EH (cell line): ENCODE measurements at regions not wholly inside any gene's neighbourhood (a gene's known extent, or its start where the extent isn't known, plus 50 kb on each side); places are given as distances from the start of the nearest gene placed in this dataset.
A peak's percentile ranks its signal among the peaks of the same experiment; 100 is the strongest.

ENCODE experiments used
- DNase-seq: peaks from one replicate; pipeline ENCODE4 v3.0.0-alpha.2; 2015; ENCODE audit warnings: low read depth

DNA sequence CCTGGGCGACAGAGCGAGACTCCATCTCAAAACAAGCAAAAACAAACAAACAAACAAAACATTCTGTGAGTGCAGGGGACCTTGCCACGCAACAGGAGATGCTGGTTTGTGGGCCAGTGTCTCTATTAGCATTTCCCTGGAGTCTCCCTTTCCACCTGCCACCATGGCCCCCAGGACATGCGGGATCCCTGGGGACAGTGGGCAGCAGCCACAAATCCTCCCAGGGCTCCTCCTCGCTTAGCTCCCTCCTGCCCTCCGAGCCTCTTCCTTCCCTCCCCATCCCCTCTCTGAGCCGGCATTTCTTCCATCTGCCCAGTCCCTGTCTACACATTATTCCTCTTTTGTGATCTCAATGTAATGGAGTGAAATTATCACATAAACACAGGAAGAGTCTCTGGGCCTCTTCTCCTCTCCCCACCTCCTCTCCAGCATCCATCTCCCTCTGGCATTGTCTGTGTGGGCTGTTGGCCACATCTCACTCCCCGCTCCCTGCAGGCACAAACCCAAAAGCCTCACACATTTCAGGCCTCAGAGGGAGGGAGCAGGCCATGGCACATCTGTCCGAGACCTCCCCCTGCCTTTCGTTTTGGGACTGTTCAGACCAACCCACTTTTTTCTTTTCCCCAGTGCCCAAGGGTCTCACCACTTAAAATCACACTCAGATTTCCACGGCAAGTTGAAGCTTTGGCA, 144.3 kb downstream of the MIS18A start:
- DNase-seq, result no peak

DNA sequence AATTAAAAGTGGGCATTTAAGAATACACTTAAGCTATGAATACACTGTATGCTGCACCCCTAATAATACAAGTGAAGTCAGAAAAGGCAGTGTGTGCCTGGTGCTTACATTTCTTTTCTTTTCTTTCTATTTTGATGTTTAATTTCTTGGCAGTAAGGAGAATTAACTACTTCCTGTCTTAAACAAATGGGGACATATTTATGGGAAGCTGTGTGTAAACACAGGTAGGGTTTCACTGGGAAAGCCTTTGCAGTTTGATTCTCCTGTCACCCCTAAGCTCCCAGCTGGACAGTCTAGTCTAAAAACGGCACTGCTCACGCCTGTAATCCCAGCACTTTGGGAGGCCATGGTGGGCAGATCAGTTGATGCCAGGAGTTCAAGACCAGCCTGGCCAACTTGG, 146.0 kb downstream of the MIS18A start:
- DNase-seq, result no peak

DNA sequence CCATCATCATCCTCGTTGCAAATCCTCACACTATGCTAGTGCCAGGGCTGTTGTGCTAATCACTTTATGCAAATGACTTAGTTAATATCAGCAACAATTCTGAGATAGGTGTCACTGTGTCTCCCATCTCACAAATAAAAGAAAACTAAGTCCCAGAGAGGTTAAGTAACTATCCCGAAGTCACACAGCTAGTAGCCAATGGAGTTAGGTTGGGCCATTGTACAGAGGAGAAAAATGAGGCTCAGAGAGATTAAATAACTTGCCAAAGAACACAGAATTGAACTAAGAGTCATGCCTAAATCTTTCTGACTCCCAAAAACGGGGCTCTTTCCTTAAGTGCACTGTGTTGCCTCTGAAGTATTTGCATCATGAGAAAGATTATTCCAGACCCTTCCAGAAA, 146.4 kb downstream of the MIS18A start:
- DNase-seq, result no peak

DNA sequence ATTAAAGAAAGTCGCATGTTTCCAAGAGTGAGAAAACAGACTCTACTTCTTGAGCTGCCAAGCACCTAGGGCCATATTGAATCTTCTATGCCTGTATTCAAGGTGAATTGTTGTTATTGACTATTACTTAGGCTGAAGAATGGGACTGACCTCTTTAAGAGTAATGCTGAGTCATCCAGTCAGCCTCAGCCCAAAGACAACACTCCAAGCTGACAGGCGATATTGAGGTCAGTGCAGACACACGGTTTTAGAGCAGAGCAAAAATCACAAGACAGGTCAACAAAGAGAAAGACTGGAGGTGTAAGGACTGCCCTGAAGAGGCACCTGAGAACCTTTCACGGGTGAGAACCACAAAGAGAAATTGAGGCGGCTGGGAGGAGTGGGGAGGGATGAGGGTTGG, 146.9 kb downstream of the MIS18A start:
- DNase-seq, result peak; percentile 23

DNA sequence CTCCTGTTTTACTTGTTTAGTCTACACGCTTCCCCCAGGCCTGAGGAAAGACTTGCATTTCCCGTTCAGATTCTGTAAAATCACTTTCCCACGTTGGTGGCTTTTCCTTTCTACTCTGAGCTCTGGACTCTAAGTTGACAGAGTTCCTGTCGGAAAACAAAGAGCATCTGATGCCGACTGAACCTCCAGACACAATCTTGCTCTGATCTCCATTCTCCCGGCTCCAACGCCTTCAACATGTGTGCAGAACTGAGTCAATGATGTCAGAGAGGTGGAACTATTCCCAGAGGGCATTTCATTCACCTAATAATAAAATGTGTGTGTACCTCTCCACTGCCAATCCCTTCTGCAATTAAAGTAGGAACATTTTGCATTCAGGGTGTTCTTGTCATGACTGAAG, 147.7 kb downstream of the MIS18A start:
- no peak for DNase-seq

DNA sequence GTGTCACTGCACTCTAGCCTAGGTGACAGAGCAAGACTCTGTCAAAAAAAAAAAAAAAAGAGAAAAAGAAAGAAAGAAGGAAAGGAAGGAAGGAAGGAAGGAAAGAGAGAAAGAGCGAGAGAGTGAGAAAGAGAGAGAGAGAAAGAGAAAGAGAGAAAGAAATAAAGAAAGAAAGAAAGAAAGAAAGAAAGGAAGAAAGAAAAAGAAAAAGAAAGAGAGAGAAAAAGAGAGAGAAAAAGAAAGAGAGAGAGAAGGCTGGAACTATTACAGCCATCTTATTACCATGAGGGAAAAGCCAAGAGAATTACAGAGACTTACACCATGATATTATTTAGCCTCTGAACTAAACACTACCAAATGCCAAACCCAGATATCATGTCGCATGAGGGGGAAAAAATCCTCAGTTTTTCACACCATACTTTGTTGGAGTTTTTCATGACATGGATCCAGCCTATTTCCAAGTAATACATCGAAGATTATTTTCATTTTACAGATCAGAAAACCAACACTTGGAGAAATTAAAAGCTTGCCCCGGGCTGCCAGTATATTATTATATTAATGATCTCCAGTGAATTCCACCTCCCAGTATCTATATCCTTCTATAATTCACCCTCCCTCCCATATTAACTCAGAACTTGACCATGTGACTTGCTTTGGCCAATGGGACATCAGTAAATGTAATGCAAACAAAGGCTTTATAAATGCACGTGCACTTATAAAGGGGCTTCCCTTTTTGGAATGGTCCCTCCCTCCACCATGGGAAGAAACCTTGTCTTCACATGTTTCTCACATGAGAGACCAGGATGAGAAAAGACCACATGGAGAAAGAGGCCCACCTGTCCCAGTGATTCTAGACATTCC, 148.6 kb downstream of the MIS18A start:
- DNase-seq, result no peak

DNA sequence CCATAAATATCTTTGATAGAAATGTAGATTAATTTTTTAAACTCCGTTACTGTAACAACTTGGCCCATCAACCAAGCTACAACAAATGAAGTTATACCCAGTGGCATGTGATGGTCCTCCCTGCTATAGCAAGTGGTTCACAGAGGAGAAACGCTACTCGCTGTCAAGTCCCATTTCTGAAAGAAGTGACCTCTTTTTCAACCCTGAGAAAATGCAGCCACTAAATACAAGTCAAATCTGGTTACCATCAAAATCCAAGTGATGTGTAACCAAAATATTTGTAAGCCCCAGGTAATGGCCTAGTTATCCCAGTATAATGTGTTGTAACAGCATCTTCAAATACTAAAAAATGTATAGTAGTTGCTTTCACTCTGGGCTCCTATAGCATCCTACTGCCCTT, 151.8 kb downstream of the MIS18A start:
- no peak for DNase-seq

DNA sequence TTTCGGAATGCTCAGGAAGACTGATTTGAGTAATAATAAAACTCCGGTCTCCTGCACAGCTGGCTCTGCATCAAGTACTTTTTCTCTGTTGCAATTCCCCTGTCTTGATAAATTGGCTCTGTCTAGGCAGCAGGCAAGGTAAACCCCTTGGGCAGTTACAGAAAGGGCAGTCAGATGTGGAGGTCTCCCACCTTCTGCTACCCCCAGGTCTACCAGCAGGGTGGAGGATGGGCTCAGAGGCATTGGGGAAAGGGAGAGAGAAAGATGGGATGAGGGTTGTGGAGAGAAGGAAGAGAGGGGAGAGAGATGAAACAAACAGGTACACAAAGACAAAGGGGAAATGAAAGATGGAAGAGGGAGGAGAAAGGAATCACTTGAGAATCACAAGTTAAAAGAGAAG, 156.8 kb downstream of the MIS18A start:
- no peak for DNase-seq

DNA sequence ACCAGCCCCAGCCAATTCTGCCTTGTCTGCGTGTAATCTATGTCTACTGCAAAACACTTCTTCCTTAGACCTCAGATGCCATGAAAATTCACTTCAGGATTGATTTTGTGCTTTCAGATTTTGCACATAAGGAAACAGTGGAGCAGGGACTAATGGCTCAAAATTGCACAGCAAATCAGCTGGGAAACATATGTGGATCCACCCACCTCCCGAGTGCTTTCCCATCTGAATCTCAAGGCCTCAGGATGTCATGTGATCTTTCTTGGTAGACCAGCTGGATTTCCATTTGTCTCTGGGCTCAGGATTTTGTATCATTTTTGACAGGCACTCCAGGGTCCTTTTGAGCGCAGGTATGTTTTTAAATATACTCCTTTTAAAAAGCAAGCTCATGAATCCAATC, 158.6 kb downstream of the MIS18A start:
- no peak for DNase-seq

DNA sequence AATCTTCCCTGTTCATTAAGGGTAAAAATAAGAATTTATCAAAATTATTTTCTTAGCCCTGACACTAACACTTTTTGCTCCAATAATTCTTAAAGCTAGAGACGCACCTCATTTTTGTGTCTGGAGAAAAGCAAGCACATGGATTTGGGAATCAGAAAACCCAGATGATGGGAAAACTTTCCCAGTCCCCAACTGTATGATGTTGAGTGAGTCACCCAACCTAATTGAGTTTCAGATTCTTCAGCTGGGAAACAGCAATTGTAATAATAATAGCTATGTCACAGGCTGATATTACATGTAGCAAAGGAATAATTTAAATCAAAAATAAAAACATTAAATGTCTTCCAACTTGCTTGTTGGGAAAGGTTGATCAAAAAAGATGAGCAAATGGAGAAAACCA, 159.0 kb downstream of the MIS18A start:
- DNase-seq, result no peak

DNA sequence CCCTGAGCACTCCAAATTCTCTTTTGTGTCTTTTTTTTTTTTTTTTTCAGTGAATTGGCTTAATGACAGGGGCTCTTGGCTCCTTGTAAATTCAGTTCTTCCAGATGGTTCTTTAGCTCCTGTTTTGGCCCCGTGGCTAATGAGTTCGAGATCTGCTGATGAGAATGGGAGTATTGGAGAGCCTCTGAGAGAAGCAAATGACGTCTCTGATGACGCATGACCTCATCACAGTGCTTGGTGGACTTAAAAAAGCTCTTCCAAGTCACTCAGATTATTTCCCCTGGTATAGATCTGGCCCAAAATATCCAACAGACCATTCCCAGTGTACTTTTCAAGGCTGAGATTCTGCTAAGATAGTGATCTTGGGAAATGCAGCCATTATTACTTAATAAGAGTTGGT, 159.5 kb downstream of the MIS18A start:
- no peak for DNase-seq

DNA sequence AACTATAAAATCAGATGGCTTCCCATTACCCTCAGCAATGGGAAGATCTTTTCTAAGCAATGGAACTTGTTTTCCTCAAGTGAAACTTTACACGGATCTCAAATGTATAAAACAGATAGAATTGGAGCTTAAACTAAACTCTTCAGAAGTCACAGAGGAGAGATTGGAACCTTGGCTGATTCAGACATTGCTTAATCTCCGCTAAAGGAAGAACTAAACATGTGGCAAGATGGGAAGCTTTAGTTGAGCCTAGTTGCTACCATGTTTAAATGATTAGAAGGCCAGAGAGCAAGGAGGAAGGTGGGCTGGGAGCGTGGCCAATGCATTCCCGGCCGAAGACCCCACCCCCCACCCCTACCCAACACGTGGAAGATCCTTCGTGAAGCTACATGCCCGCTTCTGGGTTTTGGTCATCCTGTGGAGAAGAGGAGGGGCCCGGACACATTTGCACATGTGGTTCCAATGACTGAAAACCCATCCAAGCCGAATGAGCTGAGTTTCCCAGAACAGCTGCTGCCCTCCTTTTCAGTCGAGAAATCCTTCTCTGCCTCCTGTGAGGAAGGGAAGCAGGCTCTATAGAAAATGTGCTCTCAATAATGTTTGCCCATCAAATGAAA, 164.3 kb downstream of the MIS18A start:
- DNase-seq, result no peak

DNA sequence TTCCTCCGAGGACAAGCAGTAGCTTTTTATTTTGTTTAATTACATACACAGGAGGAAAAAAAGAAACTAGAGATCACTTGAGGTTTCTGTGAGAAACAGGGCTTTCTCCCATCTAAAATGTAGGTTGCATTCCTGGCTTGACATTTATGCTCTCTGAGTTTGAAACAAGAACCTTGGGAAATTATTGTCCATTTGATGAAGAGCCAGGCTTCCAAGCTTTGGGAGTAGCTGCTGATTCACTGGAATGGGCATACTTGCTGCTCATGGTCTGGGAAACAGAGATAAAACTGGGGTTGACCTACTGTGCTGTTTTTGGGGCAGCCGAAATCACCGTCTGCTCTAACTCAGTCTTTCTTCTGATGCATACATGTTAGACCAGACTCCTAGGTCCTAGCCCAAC, 165.4 kb downstream of the MIS18A start:
- DNase-seq, result no peak

DNA sequence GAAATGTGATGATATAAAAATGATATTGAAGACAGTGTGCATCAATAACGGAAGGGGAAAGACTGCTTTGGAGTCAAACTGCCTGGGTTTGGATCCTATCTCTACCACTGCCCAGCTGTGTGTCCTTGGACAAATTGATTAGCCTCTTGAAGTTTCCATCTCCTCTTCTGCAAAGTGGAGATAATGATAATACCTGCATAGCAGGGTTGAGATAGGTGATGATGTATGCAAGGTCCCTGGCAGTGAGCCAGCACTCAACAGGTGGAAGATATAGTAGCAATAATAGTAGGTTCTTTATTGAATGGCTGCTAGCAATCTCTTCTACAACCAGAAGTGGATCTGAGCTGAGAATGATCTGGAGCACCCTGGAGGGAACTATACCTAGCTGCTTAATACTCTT, 166.7 kb downstream of the MIS18A start:
- DNase-seq, result no peak

DNA sequence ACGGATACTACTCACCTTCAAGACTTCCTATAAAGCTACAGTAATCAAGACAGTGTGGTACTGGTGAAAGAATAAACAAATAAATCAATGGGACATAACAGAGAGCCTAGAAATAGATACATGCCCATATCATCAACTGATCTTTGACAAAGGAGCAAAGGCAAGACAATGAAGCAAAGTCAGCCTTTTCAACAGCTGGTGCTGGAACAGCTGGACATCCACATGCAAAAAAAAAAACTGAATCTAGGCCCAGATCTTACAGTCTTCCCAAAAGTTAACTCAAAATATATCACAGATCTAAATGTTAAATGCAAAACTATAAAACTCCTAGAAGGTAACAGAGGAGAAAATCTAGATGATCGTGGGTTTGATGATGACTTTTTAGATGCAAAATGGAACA, 170.3 kb downstream of the MIS18A start:
- DNase-seq, result no peak

DNA sequence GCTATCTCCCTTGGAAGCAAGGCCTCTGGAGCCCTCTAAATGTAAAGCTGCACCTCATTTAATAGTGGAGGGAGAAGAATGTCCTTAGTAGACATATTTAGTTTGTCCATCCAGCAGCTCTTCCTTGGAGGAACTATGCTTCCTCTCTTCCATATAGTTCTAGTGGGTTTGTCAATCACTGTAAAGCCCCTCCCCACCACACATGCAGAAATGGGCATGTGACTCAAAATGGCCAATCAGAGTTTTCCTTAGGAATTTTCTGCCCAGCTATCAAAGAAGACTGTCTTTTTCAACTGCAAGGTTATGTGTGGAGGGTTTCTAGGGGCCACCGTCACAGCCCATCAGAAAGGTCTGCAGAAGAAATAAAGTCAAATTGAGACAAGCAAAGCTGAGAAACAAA, 175.5 kb downstream of the MIS18A start:
- no peak for DNase-seq

DNA sequence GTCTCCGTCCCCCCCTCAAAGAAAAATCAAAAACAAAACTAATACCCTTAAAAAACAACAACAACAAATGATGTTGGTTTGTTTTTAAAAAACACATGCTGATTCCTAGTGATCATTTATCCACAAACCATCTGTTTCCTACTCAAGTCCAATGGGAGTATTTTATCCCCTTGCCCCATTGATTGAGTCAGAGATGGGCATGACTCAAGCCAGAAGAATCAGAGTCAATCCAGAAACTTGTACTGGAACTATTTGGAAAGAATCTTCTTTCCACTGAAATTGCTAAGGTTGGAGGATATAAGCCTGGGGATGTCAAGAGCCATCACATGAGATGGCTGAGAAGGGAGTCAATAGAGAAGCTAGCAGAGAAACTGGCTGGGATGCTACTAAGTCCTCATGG, 176.4 kb downstream of the MIS18A start:
- peak; percentile 29 for DNase-seq

DNA sequence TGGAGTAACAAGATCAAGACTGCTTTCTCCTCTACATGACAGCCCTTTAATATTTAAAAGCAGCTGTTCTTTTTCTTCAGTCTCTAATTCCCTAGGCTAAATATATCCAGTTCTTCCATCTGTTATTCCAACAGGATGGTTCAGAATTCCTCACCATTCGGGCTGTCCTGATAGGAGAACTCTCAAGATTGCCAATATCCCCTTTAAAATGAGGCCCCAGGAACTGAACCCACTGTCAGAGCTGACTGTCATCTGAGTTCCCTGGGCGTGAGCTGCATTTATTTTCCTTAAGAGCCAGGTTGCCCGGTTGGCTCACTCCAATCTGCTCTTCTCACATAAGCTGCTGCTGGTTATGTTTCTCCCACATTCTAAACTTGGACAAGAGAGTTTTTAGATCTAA, 177.6 kb downstream of the MIS18A start:
- DNase-seq, result no peak

DNA sequence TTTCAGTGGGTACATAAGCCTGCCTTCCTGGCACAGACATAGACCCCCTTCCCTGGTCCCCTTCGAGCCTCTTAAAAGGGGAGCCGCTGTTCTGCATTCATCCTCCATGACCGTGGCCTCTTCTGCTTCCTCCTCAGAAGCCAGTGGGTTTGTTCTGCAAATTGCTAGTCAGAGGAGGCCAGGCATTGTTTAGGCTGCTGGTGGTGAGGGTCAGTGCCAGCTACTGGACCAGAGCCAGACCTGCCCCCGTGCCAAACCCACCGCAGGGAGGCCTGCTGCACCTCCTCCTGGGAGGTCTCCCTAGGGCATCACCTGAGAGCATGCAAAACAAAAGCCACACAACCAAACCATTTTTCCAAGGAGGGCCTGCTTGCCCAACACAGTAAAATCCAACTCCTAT, 178.4 kb downstream of the MIS18A start:
- no peak for DNase-seq

DNA sequence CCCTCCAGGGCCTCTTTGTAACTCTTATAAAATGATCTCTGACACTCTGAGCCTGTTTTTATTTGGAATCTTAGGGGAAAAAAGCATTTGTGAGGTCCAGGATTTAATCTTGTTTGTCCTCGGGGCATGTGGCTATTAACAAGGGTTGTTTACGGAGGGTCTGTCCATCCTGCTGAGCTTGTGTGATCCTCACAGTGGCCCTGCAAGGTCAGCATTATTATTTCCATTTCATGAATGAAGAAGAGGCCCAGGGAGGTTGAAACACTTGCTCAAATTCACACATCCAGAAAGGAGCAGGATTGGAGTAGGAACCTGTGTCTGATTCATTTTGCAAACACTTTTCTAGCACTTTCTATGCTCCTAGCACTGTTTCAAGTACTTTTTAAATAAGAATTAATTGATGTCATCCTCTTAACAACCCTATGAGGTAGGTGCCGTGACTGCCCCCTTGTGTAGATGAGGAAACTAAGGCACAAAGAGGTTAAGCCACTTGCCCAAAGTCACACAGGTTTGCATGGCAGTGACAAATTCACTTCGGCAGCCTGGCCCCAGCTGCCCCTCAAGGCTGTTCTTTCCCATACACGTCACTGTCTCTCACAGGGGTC, 178.9 kb downstream of the MIS18A start:
- DNase-seq, result peak; percentile 26

DNA sequence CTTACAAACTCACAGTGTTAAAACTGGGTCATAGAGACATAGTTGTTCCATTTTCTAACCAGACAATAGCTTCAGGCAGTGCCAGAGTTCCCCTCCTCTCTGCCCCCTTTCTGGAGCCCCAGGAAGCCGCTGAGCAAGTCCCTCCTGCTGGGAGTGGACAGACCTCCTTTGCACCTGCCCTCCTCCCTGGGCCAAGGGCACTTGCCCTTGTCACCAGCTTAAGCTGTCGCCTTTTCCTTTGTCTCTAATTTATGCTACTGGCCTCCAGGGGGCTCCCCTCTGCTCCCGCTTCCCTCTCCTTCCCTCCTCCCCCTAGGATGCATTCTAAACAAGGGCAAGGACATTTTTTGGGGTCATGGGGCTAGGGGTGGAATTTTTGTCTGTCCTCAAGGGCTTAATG, 182.4 kb downstream of the MIS18A start:
- DNase-seq, result peak; percentile 13

DNA sequence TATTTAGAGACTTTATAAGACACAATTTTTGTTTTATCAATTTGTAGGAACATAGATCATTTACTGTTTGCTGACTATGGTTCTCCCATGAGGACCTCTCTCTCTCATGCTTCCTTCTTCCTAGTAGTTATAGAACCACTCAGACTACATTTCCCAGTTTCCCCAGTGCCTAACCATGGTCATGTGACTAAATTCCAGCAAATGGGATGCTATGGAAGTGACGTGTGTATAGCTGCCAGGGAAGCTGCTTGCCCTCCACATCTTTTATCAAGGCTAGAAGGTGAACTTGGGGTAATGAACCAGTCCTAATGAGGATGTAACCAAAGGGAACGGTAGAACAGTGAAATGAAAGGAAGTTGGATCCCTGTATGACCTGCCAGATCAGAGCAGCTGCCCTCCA, 184.0 kb downstream of the MIS18A start:
- DNase-seq, result peak; percentile 66
